ENCODE measurements at regions not wholly inside any gene's neighbourhood (a gene's known extent, or its start where the extent isn't known, plus 50 kb on each side); places are given as distances from the start of the nearest gene placed in this dataset.
"Not testable (repeated sequence)": the region's sequence is repeated elsewhere in the genome, so short reads cannot be mapped to it uniquely, and the experiment has no call there.

DNA sequence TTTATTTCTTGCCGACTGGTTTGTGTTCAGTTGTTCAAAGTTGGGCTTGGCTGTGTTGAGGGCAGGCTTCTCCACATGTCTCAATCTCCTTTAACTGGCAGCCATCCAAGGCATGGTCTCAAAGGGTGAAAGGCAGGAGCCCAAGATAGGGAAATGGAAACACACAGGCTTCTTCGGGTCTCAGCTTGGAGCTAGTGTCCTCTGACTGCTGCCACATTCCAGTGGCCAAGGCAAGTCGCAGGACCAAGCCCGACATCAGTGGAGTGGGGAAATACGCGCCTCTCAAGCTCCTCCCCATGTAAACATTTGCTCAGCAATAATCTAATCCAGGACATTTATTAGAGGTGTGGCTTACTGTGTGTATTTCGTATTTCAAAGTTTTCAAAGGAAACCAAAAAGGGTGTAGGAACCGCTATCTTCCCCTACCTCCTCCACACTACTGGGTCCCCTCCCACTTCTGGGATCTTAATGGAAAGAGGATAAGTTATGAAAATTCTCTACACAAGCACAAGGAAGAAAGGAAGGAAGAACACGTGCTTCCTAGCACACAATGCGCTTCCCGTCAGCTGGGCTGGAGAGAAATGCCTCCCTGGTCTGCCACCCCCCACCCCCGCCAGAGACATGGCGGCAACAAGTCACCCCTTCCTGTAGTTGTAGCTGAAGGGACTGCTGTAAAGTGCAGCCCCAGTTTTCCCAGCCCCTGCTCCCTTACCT is 181.7 kb downstream of the FAM43A start:
- no peak for DNase-seq (ENCODE audit: low read depth)

DNA sequence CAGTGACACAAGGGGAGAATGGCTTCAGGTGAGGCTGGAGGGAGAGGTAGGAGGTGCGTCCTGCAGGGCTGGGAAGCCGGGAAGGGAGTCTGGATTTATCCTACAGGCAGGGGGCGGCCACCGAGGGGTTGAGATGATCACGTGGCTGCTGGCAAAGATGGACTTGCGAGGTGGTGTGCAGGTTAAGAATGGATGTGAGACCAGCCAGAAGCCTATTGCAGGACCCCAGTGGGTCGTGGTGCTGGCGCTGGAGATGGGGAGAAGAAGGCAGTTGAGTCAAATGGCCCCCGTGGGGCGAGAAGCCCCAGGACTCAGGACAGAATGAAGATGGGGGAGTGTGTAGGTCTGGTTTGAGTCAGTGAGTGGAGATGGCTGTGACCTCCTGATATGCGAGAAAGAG is 183.1 kb downstream of the FAM43A start:
- DNase-seq (ENCODE audit: low read depth): no peak

DNA sequence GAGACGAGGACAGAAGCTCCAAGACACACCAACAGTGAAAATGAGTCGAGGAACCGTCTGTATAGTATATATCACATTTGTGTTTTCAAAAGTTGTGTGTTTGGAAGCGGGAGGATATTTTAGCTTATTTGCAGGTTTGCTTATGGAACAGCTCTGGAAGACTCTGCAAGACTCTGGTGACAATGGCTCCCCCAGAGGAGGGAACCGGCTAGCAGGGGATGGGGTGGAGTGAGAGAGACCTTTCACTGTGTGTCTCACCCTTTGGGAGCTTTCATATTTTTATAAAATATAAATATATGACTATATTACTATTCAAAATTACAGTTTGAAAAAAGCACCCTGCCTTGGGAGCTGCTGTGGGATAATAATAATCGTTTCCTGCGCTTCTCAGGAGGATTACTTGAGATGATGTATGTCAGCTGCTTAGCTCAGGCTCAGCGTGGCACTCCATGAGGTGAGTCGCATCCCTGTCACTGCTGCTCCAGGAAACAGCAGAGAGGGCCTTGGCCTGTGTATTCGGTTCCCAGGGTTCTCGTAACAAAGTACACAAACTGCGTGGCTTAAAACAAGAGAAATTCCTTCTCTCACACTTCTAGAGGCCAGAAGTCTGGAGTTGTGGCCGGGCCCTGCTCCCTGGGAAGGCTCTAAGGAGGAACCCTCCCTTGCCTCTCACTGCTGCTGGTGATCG is 183.9 kb downstream of the FAM43A start:
- DNase-seq (ENCODE audit: low read depth): no peak

- DNase-seq (ENCODE audit: low read depth): no peak
Observed at GRCh38 chr3:194870394-194871110, 184.9 kb downstream of the FAM43A start.

GRCh38 chr3:194871143-194871863 is 185.6 kb downstream of the FAM43A start:
- no peak for DNase-seq (ENCODE audit: low read depth)

DNA sequence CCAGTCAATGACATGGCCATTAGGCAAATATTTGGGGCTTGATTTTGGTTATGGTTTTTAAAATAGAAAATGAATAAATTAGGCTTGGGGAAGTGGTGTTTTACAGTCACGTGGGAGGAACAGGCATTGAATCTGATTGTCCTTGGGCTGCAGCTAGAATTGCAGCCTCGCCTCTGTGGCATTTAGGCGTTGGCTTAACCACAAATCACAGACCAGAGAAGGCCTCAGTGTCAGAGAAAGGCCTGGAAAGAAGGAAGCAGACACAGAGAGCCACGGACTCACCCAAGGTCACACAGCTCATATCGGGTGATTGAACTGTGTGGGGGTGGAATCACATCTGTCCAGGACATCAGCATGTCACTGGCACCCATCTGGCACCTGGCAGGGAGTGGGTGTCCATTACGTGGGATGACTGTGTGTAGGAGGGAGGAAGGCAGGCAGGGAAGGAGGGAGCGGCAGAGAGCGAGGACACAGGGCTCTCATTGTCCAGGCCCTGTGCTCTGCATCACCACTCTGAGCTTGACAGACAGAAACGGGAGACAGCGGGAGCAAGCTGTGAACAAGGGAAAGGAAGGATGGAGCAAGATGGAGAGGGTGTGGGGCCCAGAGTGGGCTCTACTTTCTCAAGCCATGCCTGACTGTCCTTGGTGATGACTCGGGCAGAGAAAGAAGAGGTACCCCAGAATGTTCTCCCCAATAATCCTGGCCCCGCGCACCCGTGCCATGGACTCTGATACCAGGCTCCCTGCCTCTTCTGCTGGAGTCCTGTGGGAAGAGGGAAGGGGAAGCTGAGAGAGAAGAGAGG is 186.4 kb downstream of the FAM43A start:
- no peak for DNase-seq (ENCODE audit: low read depth)

DNA sequence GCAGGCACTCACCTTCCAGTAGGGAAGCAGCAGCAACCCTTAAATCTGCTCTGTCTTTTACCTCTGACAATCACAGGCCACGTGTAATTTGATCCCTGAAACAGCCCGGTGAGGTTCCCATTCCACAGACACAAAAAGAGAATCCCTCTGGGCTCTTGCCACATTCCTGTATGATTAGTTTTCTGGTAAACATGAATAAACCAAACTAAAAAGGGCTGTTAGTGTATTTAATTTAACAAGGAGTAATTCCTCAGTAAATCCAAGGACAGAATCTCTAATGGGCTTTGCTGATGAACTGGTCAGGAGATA is 186.9 kb downstream of the FAM43A start:
- DNase-seq (ENCODE audit: low read depth): no peak

GRCh38 chr3:194873474-194873873 is 187.8 kb downstream of the FAM43A start:
- not testable (repeated sequence) for DNase-seq (ENCODE audit: low read depth)

GRCh38 chr3:194874206-194874605 is 188.5 kb downstream of the FAM43A start:
- DNase-seq (ENCODE audit: low read depth): no peak

DNA sequence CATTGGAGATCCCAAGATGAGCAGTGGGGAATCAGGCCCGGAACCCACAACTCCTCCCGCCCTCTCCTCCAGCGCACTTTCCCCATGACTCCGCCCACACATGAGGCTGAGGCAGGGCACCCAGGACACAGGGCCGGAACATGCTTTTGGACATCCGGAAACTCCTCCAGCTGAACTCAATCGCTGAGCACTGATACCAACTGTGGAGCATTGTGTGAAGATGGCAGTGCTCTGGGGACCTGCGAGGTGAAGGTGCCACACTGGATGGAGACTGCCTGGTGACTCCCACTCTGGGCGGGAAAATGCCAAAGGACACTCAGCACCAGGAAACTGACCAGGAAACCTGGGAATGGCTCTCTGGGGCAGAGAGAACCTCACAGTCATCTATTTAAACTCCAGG is 189.1 kb downstream of the FAM43A start:
- DNase-seq (ENCODE audit: low read depth): no peak

GRCh38 chr3:194875581-194876402 is 190.1 kb downstream of the FAM43A start:
- no peak for DNase-seq (ENCODE audit: low read depth)

- no peak for DNase-seq (ENCODE audit: low read depth)
Observed at GRCh38 chr3:194876403-194877095, 190.9 kb downstream of the FAM43A start.

- no peak for DNase-seq (ENCODE audit: low read depth)
Observed at GRCh38 chr3:194877291-194878119, 191.8 kb downstream of the FAM43A start.

DNA sequence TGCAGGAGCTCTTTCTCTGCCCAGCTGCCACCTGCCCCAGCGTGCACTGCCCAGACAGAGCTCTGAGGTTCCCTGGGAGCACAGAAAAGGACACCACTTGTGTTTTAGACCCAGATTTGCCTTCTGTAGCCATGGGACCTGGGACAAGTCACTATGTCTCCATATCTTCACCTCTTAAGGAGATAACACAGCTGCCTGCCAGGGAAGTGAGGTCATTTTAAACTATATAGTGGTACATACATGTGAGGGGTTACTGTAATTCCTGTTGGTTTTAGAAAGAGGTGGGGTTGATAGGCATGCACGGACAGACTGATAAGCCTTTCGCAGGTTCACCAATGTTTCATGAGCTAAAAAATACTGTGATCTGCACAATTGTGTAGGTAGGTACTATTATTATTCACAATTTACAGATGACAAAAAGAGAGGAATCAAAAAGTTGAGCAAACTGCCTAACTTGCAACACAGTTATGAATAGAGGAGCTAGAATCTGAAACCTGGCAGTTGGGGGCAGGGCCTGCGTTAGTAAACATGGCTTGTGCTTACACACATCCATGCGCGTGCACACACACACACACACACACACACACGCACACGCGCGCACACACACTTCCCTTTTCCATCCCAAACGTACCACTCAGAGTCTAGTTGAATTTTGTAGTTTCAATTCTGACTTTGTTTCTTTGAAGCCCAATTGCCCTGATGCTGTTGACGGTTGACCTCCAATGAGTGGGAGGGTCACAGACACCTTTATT is 193.6 kb downstream of the FAM43A start:
- no peak for DNase-seq (ENCODE audit: low read depth)

GRCh38 chr3:194879991-194880939 is 194.6 kb downstream of the FAM43A start:
- no peak for DNase-seq (ENCODE audit: low read depth)

GRCh38 chr3:194880940-194881925 is 195.6 kb downstream of the FAM43A start:
- DNase-seq (ENCODE audit: low read depth): no peak

All from stimulated activated CD8-positive, alpha-beta memory T cell treated with anti-CD3 and anti-CD28 coated beads, Interleukin-15, amount 100 ng/mL, for 24 hours (primary cell).